Breast epithelium (tissue), 3 donors: ENCODE measurements at regions not wholly inside any gene's neighbourhood (a gene's known extent, or its start where the extent isn't known, plus 50 kb on each side); places are given as distances from the start of the nearest gene placed in this dataset.

Experiments
- CTCF ChIP-seq, 3 donors: fragments of 450-650 bp; IDR thresholded peaks; one replicate each; pipeline ENCODE4 v1.5.1; 2016 to 2017; ENCODE audit warnings: antibody characterized with exemption in 3 of 3, mild to moderate bottlenecking in 3 of 3, moderate library complexity in 3 of 3
- POLR2A ChIP-seq: fragments of 450-650 bp; IDR thresholded peaks from one replicate; pipeline ENCODE4 v1.6.1; 2016; ENCODE audit warnings: antibody characterized with exemption, mild to moderate bottlenecking, moderate library complexity
- POLR2AphosphoS5 ChIP-seq, 3 donors: sonication (generic); formaldehyde crosslinking; IDR thresholded peaks; one replicate each; pipeline ENCODE4 v1.6.1; 2017; ENCODE audit warnings: antibody characterized with exemption in 3 of 3

DNA sequence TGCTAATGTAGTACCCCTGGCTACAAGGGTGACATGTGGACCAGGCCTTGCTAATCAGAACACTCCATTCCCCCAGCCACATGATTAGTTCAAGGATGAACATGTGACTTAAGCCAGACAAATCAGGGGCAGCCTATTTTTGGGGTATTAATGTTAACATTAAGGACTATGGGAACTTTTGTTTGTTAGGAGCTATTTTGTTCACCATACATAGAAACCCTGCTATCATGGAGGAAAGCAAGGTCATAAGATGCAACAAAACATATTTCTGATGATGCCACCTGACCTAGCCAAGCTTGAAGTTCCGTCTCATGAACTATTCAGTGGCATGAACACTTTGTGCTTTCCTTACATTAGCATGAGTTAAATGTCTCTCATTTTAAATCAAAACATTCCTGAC is 90.8 kb upstream of the PELI2 start:
- TF ChIP-seq POLR2AphosphoS5 (IDR thresholded peaks at IDR 0.05): no peak
- TF ChIP-seq CTCF (IDR thresholded peaks at IDR 0.05): no peak
- no peak for TF ChIP-seq POLR2A
